NCI-H2196 treated with DMSO at 0.1 percent for 48 hours (cell line): ENCODE measurements at regions not wholly inside any gene's neighbourhood (a gene's known extent, or its start where the extent isn't known, plus 50 kb on each side); places are given as distances from the start of the nearest gene placed in this dataset.

ENCODE experiments used
- DNase-seq: peaks from one replicate; lab custom pipeline; 2025; ENCODE audit not compliant: unreplicated experiment; lab: John Stamatoyannopoulos, UW

DNA sequence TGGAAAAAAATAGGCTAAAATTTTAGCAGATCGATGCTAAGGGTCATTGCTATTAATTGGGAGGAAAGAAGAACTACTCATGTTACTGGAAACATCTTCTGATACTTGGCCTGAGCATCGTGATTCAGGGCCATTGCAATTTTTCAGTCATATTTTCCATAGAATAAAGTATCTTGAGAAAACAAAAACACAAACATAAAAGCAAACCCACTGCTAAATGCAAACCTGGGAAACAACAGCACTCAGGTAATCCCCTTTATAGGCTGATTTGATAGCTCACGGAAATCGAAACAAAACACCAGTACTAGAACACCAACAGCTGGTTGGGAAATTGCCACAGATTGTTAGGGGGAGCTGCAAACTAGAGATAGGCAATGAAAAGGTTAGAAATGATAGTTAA, 172.9 kb upstream of the ESRRG start:
- DNase-seq = no peak

GRCh38 chr1:216894494-216894893, 171.3 kb upstream of the ESRRG start:
- no peak for DNase-seq

DNA sequence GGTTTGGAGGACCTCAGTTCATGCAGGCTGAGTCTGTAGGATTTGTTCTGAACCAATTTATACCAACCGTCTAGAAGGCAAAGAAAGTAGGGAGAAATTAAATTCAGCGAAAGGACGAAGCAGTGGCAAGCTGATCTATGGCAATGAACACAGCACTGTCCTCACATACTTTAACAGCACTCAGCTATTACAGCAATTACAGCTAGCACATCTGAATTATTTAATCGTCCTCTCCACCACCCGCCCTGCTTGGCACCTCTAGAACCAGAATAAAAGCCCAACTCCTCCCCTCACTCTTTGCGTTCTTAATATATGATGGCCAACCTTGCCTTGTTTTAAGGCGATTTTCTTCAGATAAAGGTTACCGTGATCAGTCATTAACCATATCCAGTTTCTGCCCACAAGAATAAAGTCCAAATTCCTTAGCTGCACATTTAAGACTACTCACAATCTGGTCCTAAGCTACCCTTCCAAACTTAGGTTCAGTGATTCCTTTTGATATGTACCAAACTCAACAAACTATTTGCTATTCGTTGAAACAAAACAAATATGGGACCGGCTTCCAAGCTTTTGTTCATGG, 169.4 kb upstream of the ESRRG start:
- DNase-seq = no peak

- no peak for DNase-seq
Measured at GRCh38 chr1:216890871-216891270, 167.6 kb upstream of the ESRRG start.

- no peak for DNase-seq
Measured at GRCh38 chr1:216888731-216889130, 165.5 kb upstream of the ESRRG start.

DNA sequence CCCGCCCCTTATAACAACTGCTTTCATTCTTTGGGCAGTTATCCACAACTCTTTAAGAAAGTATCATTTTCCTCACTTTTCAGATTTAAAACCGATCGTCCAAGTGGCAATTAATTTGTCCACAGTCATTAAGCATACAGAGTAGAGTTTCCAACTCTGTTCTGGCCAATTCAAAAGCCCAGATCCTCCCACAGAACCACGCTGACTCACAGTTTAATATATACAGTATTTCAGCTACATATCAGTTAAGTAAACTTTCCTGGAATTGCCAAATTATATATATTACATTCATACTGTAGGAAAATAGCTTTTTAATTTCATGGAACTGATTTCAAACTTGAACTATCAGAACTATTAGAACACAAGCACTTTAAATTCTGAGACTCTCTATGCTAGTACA, 163.8 kb upstream of the ESRRG start:
- DNase-seq = no peak

GRCh38 chr1:216884614-216885229, 161.5 kb upstream of the ESRRG start:
- DNase-seq = no peak

DNA sequence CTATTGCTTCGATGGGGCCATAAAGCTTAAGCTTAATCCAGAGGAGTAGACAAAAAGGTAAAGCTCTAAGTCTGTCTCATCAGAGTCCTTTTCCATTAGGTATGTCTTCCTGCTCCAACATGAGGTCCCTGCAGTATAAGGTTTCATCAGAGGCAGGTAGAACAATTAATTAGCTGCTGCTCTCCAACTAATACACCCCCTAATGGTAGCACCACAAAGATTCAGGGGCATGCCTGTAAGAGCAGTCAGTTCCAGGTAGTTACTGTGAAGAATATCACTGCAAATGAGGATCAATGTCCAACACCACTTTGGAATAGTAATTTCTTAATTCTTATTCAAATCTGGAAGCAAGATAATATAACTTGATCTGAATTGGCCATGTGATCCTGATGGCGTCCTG, 160.3 kb upstream of the ESRRG start:
- no peak for DNase-seq

- DNase-seq = no peak
Measured at GRCh38 chr1:216881695-216882094, 158.5 kb upstream of the ESRRG start.

DNA sequence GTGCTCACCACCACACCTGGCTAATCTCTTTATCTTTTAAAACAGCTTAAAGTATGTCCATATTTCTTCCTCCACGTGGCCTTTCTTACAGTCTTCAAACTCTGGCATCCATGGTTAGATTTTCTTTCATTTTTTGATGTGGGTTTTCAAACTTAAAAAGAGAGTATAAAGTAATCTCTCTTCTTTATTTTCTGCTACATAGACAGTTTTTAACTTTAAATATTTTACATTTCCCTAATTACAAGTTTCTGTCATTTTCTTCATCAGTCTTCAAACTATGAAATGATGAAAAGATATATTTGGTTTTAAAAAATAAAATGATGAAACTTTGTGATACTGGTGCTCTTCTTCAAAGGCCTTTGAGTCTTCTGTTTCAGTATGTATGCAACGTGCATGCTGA, 143.5 kb upstream of the ESRRG start:
- no peak for DNase-seq

- no peak for DNase-seq
Measured at GRCh38 chr1:216855810-216856209, 132.6 kb upstream of the ESRRG start.

GRCh38 chr1:216854836-216855484, 131.7 kb upstream of the ESRRG start:
- DNase-seq = no peak

DNA sequence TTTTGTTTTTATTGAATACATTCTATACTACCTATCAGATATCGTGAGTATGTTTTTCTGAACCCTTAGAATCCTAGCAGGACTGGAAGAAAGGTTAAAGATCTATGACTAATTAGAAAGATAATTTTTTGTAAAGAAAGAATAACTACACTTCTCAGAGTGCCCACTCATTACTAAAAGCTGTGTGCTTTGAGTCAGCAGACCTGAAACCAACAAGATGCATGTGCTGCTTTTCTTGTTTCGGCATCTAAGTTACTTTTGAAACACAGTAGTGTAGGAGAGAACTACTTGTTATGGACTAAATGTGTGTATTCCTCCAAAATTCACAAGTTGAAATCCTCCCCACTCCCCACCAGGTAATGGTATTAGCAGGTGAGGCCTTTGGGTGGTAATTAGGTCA, 127.8 kb upstream of the ESRRG start:
- no peak for DNase-seq

DNA sequence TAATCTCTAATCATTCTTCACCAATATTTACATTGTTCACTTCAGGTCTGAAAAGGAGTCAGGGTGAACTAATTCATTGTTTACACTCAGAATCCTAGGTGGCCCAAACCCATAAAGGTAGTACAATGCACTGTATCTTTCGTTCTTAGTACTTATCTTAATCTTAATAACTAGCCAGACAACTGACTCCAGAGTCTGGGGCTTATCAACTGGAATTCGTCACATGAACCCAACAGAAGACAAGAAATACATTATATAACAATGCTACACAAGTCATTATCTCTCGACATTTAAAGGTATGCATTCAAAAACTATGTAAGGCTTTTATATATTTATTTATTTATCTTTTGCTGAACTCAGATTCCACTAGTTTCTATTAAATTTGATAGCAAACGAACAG, 125.9 kb upstream of the ESRRG start:
- DNase-seq = no peak

- DNase-seq = no peak
Measured at GRCh38 chr1:216847397-216848036, 124.3 kb upstream of the ESRRG start.

DNA sequence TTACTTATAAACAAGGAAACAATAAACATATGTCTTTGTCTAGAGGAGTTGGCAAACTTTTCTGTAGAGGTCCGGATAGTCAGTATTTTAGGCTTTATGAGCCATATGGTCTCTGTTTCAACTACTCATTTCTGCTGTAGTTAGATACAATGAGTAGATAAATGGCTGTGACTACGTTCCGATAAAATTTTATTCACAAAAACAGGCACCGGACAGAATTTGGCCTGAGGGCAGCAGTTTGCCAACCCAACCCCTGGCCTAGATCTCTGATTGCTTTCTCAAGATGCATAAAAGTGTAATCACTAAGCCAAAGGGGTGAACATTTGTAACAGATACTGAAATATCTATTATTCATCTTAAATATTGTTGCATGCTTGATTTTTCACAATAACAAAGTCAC, 123.1 kb upstream of the ESRRG start:
- no peak for DNase-seq

DNA sequence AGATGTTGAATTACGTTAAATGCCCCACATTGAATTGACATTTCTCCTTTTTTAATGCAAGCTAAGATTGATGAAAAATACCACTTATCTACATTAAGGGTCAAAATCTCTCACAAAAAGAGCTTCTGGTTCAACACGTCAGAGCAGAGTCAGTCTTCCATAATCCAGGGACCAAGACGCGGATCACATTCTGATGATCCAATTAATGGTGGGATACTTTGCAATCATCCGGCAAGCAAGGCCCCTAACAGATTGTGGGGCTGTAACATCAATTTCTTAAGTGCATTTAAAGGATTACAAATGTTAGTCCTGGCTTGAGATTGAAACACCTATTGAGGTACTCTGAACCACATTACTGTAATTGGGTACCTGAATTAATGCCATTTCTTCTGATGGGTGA, 120.2 kb upstream of the ESRRG start:
- DNase-seq = no peak

- no peak for DNase-seq
Measured at GRCh38 chr1:216841165-216841564, 117.9 kb upstream of the ESRRG start.

DNA sequence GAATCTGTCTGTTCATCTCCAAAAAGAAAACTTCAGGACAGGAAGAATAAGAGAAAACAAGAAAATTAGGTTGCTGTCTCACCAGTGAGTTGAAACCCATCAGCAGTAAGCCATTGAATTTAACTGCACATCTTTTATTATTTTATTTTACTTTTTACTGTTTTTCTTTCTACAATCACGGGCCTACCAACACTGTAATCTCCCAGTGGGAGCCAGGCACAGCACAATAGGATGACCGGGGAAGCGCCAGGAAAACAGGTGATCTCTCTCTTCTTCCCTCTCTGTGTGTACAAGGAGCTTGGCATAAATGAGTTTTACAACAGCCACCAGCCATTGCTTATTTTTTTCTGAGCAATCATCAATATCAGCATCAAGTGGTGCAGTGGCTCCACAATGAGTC, 113.1 kb upstream of the ESRRG start:
- DNase-seq = no peak

DNA sequence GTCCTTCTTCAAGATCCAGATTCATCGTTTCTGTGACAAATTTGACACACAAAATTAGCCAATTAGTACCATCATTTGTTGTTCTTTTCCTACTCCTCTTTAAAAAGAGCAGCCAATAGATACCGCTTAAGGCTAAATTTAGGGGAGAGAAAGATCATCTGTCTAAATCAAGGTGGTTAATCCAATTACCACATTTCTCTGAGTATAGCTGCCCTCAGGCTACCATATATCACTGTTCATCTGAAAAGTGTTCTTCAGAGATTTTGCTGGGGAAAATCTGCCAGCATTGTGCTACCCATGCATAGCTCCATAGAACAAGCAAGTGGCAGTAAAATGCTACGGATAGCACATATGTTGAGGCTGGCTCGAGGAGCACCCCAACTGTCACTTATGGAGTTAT, 110.3 kb upstream of the ESRRG start:
- no peak for DNase-seq

- no peak for DNase-seq
Measured at GRCh38 chr1:216832192-216832591, 109.0 kb upstream of the ESRRG start.

DNA sequence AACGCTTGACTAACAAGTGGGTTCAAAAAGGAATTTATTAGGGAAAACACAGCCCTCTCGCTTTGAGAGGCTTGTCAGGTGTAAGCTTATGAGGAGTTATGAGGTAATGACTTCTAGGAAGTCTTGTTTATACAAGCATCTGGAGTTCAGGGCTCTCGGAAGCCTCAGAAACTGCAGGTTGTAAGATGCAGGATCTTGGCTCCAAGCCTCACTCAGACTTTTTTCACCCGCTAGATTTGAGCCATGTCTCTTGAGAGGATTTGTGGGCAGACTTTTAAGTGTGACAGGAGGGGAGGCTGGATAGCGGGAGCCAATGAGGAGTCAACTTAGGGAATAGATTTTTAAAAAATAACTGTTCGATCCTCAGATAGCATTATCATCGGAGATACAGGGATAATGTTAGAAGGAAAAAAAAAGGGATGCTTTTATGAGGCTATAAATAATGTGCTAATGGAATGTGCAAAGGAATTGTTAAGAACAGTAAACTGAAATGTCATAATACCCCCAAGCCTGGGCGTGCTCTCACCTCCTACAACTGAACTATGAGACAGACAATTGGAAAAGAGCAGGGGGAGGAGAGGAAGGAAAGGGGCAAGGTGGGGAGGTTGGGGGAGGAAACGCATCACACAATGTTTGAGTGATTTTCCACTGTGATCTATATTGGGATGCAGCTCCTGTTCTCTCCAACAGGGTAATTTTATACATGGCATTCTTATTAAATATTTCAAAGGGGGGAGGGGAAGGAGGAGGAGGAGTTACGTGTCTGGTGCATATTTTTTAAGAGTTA, 107.4 kb upstream of the ESRRG start:
- DNase-seq = no peak
